Mononuclear cell (primary cell): ENCODE measurements at regions not wholly inside any gene's neighbourhood (a gene's known extent, or its start where the extent isn't known, plus 50 kb on each side); places are given as distances from the start of the nearest gene placed in this dataset.

Experiments
- H3K27me3 ChIP-seq: 2 replicates; pipeline ENCODE4 v1.6.0; 2011; ENCODE audit warnings: low read length, control low read depth; ENCODE audit not compliant: insufficient read depth
- H3K4me1 ChIP-seq: 2 replicates; pipeline ENCODE4 v1.5.1; 2011; ENCODE audit warnings: mild to moderate bottlenecking, low read length, control low read depth; ENCODE audit not compliant: insufficient read depth
- H3K4me3 ChIP-seq: 2 replicates; pipeline ENCODE4 v1.5.1; 2011; ENCODE audit warnings: mild to moderate bottlenecking, low read length, moderate library complexity
- H3K9me3 ChIP-seq: 2 replicates; pipeline ENCODE4 v1.5.1; 2011; ENCODE audit warnings: low read depth, mild to moderate bottlenecking, control low read depth, low read length

DNA sequence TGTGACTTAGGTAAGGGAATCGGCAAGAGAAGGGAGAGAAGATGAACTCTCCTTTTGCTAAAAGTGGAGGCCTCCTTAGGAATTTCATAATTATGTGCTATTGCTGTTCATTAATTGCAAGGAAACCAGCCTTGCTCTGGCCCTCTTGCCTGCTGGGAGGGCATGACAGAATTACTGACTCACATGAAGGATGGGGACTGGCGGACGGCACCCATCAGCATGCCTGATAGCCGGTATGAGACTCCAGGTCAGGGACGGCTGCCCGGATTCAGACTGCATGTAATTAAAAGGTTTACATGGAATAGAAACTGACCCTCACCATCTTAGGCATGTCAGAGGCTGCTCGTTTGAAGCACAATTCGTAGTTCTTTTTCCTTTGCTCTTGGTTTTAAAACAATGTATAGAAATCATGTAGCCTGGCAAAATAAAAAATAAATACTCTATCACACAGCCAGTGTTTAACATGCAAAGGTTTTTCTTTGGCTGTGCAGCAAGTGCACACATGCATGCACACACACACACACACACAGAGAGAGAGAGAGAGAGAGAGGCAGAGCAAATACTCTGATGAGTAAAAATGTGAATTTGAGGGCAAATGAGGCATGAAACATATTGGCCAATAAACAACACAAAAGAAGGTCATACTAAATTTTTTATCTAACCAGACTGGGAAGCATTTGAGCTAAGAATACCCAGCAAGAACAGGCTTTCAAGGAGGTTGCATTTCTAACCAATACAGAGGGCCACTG is 82.7 kb downstream of the FOXB1 start:
- Histone ChIP-seq H3K9me3 (no peaks in the 10 kb centered on the region), H3K4me1 (no peaks in the 10 kb centered on the region), H3K27me3 (no peaks in the 10 kb centered on the region), H3K4me3 (no peak overlapping the region)

GRCh38 chr15:60087561-60087960 is 83.5 kb downstream of the FOXB1 start:
- no peak overlapping the region for H3K4me3 ChIP-seq
- no peaks in the 10 kb centered on the region for H3K4me1 ChIP-seq
- no peaks in the 10 kb centered on the region for H3K9me3 ChIP-seq
- H3K27me3 ChIP-seq, result no peaks in the 10 kb centered on the region

DNA sequence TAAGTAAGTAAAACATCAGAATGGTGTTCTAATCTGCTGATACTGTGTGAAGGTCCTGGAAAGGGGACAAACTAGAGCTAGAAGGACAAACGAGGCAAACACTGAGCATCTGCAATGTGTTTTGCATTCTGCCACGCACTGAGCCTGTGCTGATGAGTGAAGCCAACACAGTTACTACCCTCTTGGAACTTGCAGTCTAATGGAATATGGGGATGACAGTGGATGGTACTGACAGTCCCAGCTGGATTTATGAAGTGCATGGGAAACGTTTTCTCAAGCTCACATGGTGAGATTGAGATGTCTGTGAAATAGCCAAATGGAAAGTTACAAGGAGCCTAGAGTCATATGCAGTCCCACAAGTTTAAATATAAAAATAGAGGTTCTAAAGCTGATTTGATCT is 86.6 kb downstream of the FOXB1 start:
- H3K9me3 ChIP-seq, result no peaks in the 10 kb centered on the region

GRCh38 chr15:60091157-60091556 is 87.0 kb downstream of the FOXB1 start:
- no peak overlapping the region for H3K4me3 ChIP-seq
- no peaks in the 10 kb centered on the region for H3K9me3 ChIP-seq
- H3K4me1 ChIP-seq, result no peaks in the 10 kb centered on the region
- H3K27me3 ChIP-seq, result no peaks in the 10 kb centered on the region

More for the DNA sequence above, 86.6 kb downstream of the FOXB1 start:
- H3K4me3 ChIP-seq, result no peak overlapping the region
- H3K4me1 ChIP-seq, result no peaks in the 10 kb centered on the region
- H3K27me3 ChIP-seq, result no peaks in the 10 kb centered on the region

GRCh38 chr15:60091911-60092310 is 87.8 kb downstream of the FOXB1 start:
- Histone ChIP-seq H3K27me3 (no peaks in the 10 kb centered on the region), H3K4me3 (no peak overlapping the region), H3K4me1 (no peaks in the 10 kb centered on the region), H3K9me3 (no peaks in the 10 kb centered on the region)

DNA sequence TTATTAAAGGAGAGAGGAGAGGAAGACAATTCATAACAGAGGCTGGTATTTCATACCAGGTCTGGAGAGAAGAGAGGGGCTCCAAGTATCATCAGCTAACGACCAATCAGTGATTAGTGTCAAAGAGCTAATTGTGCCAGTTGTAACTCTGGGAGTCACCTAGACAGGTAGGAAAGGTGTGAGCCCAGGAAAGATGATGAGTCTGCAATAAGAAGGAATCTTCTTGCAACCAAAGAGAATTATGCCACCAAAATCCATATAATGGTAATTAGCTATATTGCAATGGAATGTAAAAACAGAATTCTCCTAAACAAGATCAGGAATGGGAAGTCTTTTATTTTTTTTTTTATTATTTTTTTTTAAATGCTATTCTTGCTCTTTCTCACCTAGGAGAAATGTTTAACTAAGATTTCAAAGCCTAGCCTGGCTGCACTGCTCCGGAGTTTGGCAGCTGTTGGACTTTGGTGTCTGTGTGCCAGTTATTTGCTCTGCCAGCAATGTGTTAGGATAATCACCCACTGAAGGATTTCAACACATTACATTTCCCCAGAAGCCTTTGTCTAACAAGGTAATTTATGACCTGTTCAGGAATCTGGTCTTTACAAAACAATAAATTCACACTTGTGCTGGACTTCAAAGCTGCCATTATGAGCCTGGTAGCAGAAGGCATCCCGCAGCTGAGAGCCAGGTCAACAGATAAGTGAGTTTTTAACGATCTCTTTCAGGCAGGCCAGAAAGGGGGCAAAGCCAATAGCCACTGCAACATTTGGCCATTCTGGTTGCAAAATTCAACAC is 89.4 kb downstream of the FOXB1 start:
- Histone ChIP-seq H3K4me1 (no peaks in the 10 kb centered on the region), H3K27me3 (no peaks in the 10 kb centered on the region), H3K4me3 (no peak overlapping the region), H3K9me3 (no peaks in the 10 kb centered on the region)

DNA sequence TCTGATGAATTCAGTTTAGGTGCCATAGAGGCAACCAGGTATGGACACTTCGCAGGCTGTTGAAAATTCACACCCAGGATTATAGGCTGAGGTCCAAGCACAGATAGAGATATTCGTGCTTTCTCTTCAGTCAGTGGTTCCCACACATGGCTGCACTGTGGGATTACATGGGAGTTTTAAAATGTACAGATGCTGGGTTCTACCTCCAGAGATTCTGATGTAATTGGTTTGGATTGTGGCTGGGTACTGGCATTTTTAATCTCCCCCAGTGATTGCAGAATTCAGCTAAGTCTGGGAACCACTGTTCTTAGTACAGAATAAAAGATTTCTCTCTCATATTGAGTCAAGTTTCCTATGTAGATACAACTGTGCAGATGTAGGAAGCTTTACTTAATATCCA is 91.6 kb downstream of the FOXB1 start:
- no peaks in the 10 kb centered on the region for H3K9me3 ChIP-seq
- no peaks in the 10 kb centered on the region for H3K27me3 ChIP-seq
- H3K4me1 ChIP-seq, result no peaks in the 10 kb centered on the region
- H3K4me3 ChIP-seq, result no peak overlapping the region

- Histone ChIP-seq H3K4me3 (no peak overlapping the region), H3K9me3 (no peaks in the 10 kb centered on the region), H3K4me1 (no peaks in the 10 kb centered on the region), H3K27me3 (no peaks in the 10 kb centered on the region)
Observed at GRCh38 chr15:60096157-60096556, 92.0 kb downstream of the FOXB1 start.

DNA sequence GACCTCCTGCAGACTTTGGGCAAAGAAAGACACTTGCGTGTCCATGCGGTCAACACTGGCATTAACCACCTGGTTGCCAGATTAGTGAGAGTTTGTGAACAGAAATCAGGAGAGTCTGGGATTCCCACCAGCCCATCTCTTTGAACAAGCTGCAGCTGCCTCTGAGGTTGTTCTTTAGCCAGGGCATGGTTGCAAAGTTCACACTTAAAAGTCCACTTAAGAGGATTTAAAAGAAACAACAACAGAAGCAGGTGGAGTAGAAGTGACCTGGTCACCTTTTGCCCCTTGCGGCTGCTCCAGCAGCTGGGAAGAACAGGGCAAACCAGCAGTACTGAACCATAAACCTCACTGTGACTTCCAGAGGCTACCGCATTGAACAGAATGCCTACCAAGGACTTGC is 97.3 kb downstream of the FOXB1 start:
- H3K4me1 ChIP-seq, result no peaks in the 10 kb centered on the region
- no peak overlapping the region for H3K4me3 ChIP-seq
- no peaks in the 10 kb centered on the region for H3K9me3 ChIP-seq
- H3K27me3 ChIP-seq, result peaks cover 3% of the 10 kb centered on the region

GRCh38 chr15:60102748-60103147 is 98.6 kb downstream of the FOXB1 start:
- no peaks in the 10 kb centered on the region for H3K9me3 ChIP-seq
- no peak overlapping the region for H3K4me3 ChIP-seq
- H3K27me3 ChIP-seq, result peaks cover 3% of the 10 kb centered on the region
- no peaks in the 10 kb centered on the region for H3K4me1 ChIP-seq

DNA sequence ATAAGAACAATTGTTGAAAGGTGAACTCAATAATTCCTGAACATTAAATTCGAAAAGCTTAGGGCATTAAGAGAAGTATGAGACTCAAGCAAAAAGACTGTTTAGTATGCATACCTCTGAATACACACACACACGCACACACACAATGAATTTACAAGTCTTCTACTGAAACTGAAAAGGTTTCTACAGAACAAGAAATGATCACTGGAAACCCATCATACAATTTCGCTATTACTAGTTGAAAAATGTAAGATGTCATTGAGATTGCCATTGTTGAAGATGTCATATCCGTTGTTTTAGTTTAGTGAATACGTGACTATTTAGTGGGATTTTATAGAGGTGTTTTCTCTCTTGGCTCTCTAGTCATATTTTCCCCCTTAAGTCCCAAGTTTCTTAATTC is 106.8 kb downstream of the FOXB1 start:
- Histone ChIP-seq H3K9me3 (no peaks in the 10 kb centered on the region), H3K4me3 (no peak overlapping the region), H3K27me3 (no peaks in the 10 kb centered on the region), H3K4me1 (no peaks in the 10 kb centered on the region)

- Histone ChIP-seq H3K27me3 (no peaks in the 10 kb centered on the region), H3K4me3 (no peak overlapping the region), H3K9me3 (no peaks in the 10 kb centered on the region), H3K4me1 (no peaks in the 10 kb centered on the region)
Observed at GRCh38 chr15:60115579-60116380, 111.7 kb downstream of the FOXB1 start.

GRCh38 chr15:60116456-60117089 is 112.5 kb downstream of the FOXB1 start:
- no peak overlapping the region for H3K4me3 ChIP-seq
- H3K4me1 ChIP-seq, result no peaks in the 10 kb centered on the region
- no peaks in the 10 kb centered on the region for H3K27me3 ChIP-seq
- no peaks in the 10 kb centered on the region for H3K9me3 ChIP-seq

DNA sequence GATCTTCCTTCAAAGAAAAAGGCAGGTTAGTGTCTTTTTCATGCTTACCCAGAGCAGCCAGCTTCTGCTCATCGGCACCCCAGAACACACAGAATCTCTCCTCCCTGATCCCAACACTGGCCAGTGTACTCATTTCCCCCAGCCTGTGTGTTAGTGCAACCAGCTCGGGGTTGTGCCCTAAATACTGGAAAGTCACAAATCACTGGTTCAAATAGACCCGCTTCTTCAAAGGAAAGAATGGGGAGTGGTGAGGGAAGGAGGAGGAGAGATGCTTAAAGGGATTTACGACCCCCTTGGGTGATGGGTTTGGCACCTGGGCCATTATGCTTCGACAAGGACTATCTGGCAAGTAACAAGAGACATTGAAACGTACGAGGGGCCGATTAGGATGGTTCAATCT is 114.0 kb downstream of the FOXB1 start:
- Histone ChIP-seq H3K27me3 (no peaks in the 10 kb centered on the region), H3K9me3 (no peaks in the 10 kb centered on the region), H3K4me1 (no peaks in the 10 kb centered on the region), H3K4me3 (no peak overlapping the region)

GRCh38 chr15:60118626-60119025 is 114.5 kb downstream of the FOXB1 start:
- Histone ChIP-seq H3K4me3 (no peak overlapping the region), H3K27me3 (no peaks in the 10 kb centered on the region), H3K9me3 (no peaks in the 10 kb centered on the region), H3K4me1 (no peaks in the 10 kb centered on the region)
